ENCODE measurements at regions not wholly inside any gene's neighbourhood (a gene's known extent, or its start where the extent isn't known, plus 50 kb on each side); places are given as distances from the start of the nearest gene placed in this dataset.

- H3K4me3 ChIP-seq, result no peak overlapping the region
- no peaks in the 10 kb centered on the region for H3K9me3 ChIP-seq (ENCODE audit: low read depth, low read length)
- TF ChIP-seq EZH2 (IDR thresholded peaks at IDR 0.05), result no peak
- TF ChIP-seq POLR2AphosphoS5 (IDR thresholded peaks at IDR 0.05; ENCODE audit: borderline replicate concordance, low read depth, low read length), result no peak
- no peak for TF ChIP-seq FOXP2 (optimal IDR thresholded peaks at IDR 0.05; ENCODE audit: control extremely low read depth, extremely low read length, insufficient read depth)
- no peaks in the 10 kb centered on the region for H3K36me3 ChIP-seq (ENCODE audit: insufficient read depth, low read length)
- no peak overlapping the region for H3K9ac ChIP-seq (ENCODE audit: insufficient read length)
- no peak overlapping the region for H3K27ac ChIP-seq
- DNase-seq (ENCODE audit: low read depth, low spot score), result no peak
Observed at GRCh38 chr18:54033052-54033451, 191.4 kb downstream of the MBD2 start.

- no peaks in the 10 kb centered on the region for H3K9me3 ChIP-seq (ENCODE audit: low read depth, low read length)
- H3K9ac ChIP-seq (ENCODE audit: insufficient read length), result no peak overlapping the region
- DNase-seq (ENCODE audit: low read depth, low spot score), result no peak
- H3K27ac ChIP-seq, result no peak overlapping the region
- H3K36me3 ChIP-seq (ENCODE audit: insufficient read depth, low read length), result no peaks in the 10 kb centered on the region
- H3K4me3 ChIP-seq, result no peak overlapping the region
- no peak for TF ChIP-seq FOXP2 (optimal IDR thresholded peaks at IDR 0.05; ENCODE audit: control extremely low read depth, extremely low read length, insufficient read depth)
- no peak for TF ChIP-seq POLR2AphosphoS5 (IDR thresholded peaks at IDR 0.05; ENCODE audit: borderline replicate concordance, low read depth, low read length)
- no peak for TF ChIP-seq EZH2 (IDR thresholded peaks at IDR 0.05)
Observed at GRCh38 chr18:54032412-54032811, 192.1 kb downstream of the MBD2 start.

- no peak overlapping the region for H3K9ac ChIP-seq (ENCODE audit: insufficient read length)
- DNase-seq (ENCODE audit: low read depth, low spot score), result no peak
Observed at GRCh38 chr18:54031243-54031642, 193.2 kb downstream of the MBD2 start.

GRCh38 chr18:54030434-54030833, 194.0 kb downstream of the MBD2 start:
- no peak for DNase-seq (ENCODE audit: low read depth, low spot score)
- H3K27ac ChIP-seq, result no peak overlapping the region
- no peak overlapping the region for H3K4me3 ChIP-seq
- no peaks in the 10 kb centered on the region for H3K9me3 ChIP-seq (ENCODE audit: low read depth, low read length)
- no peak overlapping the region for H3K9ac ChIP-seq (ENCODE audit: insufficient read length)
- no peaks in the 10 kb centered on the region for H3K36me3 ChIP-seq (ENCODE audit: insufficient read depth, low read length)
- TF ChIP-seq EZH2 (IDR thresholded peaks at IDR 0.05), result no peak
- no peak for TF ChIP-seq FOXP2 (optimal IDR thresholded peaks at IDR 0.05; ENCODE audit: control extremely low read depth, extremely low read length, insufficient read depth)
- TF ChIP-seq POLR2AphosphoS5 (IDR thresholded peaks at IDR 0.05; ENCODE audit: borderline replicate concordance, low read depth, low read length), result no peak

More at GRCh38 chr18:54031243-54031642, 193.2 kb downstream of the MBD2 start:
- H3K36me3 ChIP-seq (ENCODE audit: insufficient read depth, low read length), result no peaks in the 10 kb centered on the region
- H3K27ac ChIP-seq, result no peak overlapping the region
- no peak overlapping the region for H3K4me3 ChIP-seq
- H3K9me3 ChIP-seq (ENCODE audit: low read depth, low read length), result no peaks in the 10 kb centered on the region
- TF ChIP-seq FOXP2 (optimal IDR thresholded peaks at IDR 0.05; ENCODE audit: control extremely low read depth, extremely low read length, insufficient read depth), result no peak
- TF ChIP-seq POLR2AphosphoS5 (IDR thresholded peaks at IDR 0.05; ENCODE audit: borderline replicate concordance, low read depth, low read length), result no peak
- TF ChIP-seq EZH2 (IDR thresholded peaks at IDR 0.05), result no peak

GRCh38 chr18:54023471-54023870, 201.0 kb downstream of the MBD2 start:
- Histone ChIP-seq H3K36me3 (ENCODE audit: insufficient read depth, low read length) (no peaks in the 10 kb centered on the region), H3K4me3 (no peak overlapping the region), H3K27ac (no peak overlapping the region), H3K9me3 (ENCODE audit: low read depth, low read length) (no peaks in the 10 kb centered on the region), H3K9ac (ENCODE audit: insufficient read length) (no peak overlapping the region)
- TF ChIP-seq POLR2AphosphoS5 (IDR thresholded peaks at IDR 0.05; ENCODE audit: borderline replicate concordance, low read depth, low read length) (no peak), FOXP2 (optimal IDR thresholded peaks at IDR 0.05; ENCODE audit: control extremely low read depth, extremely low read length, insufficient read depth) (no peak), EZH2 (IDR thresholded peaks at IDR 0.05) (no peak)
- DNase-seq (ENCODE audit: low read depth, low spot score), result no peak

- Histone ChIP-seq H3K36me3 (ENCODE audit: insufficient read depth, low read length) (no peaks in the 10 kb centered on the region), H3K9ac (ENCODE audit: insufficient read length) (no peak overlapping the region), H3K27ac (no peak overlapping the region), H3K4me3 (no peak overlapping the region), H3K9me3 (ENCODE audit: low read depth, low read length) (no peaks in the 10 kb centered on the region)
- TF ChIP-seq FOXP2 (optimal IDR thresholded peaks at IDR 0.05; ENCODE audit: control extremely low read depth, extremely low read length, insufficient read depth), result no peak
- no peak for TF ChIP-seq POLR2AphosphoS5 (IDR thresholded peaks at IDR 0.05; ENCODE audit: borderline replicate concordance, low read depth, low read length)
- DNase-seq (ENCODE audit: low read depth, low spot score), result no peak
Observed at GRCh38 chr18:54020966-54021365, 203.5 kb downstream of the MBD2 start.

- TF ChIP-seq EZH2 (IDR thresholded peaks at IDR 0.05) (no peak), FOXP2 (optimal IDR thresholded peaks at IDR 0.05; ENCODE audit: control extremely low read depth, extremely low read length, insufficient read depth) (no peak), POLR2AphosphoS5 (IDR thresholded peaks at IDR 0.05; ENCODE audit: borderline replicate concordance, low read depth, low read length) (no peak)
- H3K4me3 ChIP-seq, result no peak overlapping the region
- DNase-seq (ENCODE audit: low read depth, low spot score), result no peak
- no peaks in the 10 kb centered on the region for H3K9me3 ChIP-seq (ENCODE audit: low read depth, low read length)
- H3K9ac ChIP-seq (ENCODE audit: insufficient read length), result no peak overlapping the region
- no peaks in the 10 kb centered on the region for H3K36me3 ChIP-seq (ENCODE audit: insufficient read depth, low read length)
- H3K27ac ChIP-seq, result no peak overlapping the region
Observed at GRCh38 chr18:54020156-54020745, 204.2 kb downstream of the MBD2 start.

GRCh38 chr18:54019641-54020040, 204.8 kb downstream of the MBD2 start:
- Histone ChIP-seq H3K9ac (ENCODE audit: insufficient read length) (no peak overlapping the region), H3K36me3 (ENCODE audit: insufficient read depth, low read length) (no peaks in the 10 kb centered on the region), H3K9me3 (ENCODE audit: low read depth, low read length) (no peaks in the 10 kb centered on the region), H3K4me3 (no peak overlapping the region), H3K27ac (no peak overlapping the region)
- no peak for DNase-seq (ENCODE audit: low read depth, low spot score)
- TF ChIP-seq FOXP2 (optimal IDR thresholded peaks at IDR 0.05; ENCODE audit: control extremely low read depth, extremely low read length, insufficient read depth) (no peak), POLR2AphosphoS5 (IDR thresholded peaks at IDR 0.05; ENCODE audit: borderline replicate concordance, low read depth, low read length) (no peak)

- Histone ChIP-seq H3K9me3 (ENCODE audit: low read depth, low read length) (no peaks in the 10 kb centered on the region), H3K9ac (ENCODE audit: insufficient read length) (no peak overlapping the region), H3K4me3 (no peak overlapping the region), H3K36me3 (ENCODE audit: insufficient read depth, low read length) (no peaks in the 10 kb centered on the region), H3K27ac (no peak overlapping the region)
- TF ChIP-seq FOXP2 (optimal IDR thresholded peaks at IDR 0.05; ENCODE audit: control extremely low read depth, extremely low read length, insufficient read depth), result no peak
- no peak for TF ChIP-seq EZH2 (IDR thresholded peaks at IDR 0.05)
- TF ChIP-seq POLR2AphosphoS5 (IDR thresholded peaks at IDR 0.05; ENCODE audit: borderline replicate concordance, low read depth, low read length), result no peak
- no peak for DNase-seq (ENCODE audit: low read depth, low spot score)
Observed at GRCh38 chr18:54013452-54013851, 211.0 kb downstream of the MBD2 start.
